Inferior parietal cortex (tissue), 1 donor: ENCODE measurements at regions not wholly inside any gene's neighbourhood (a gene's known extent, or its start where the extent isn't known, plus 50 kb on each side); places are given as distances from the start of the nearest gene placed in this dataset.
"Not testable (repeated sequence)": the region's sequence is repeated elsewhere in the genome, so short reads cannot be mapped to it uniquely, and the experiment has no call there.

ENCODE experiments used
- DNase-seq: peaks from one replicate; pipeline ENCODE4 v3.0.0-alpha.2; 2016; ENCODE audit errors: extremely low spot score

- no peak for DNase-seq
These were observed 1276.3 kb downstream of the SLITRK1 start for GRCh38 chr13:82606008-82606407.

DNA sequence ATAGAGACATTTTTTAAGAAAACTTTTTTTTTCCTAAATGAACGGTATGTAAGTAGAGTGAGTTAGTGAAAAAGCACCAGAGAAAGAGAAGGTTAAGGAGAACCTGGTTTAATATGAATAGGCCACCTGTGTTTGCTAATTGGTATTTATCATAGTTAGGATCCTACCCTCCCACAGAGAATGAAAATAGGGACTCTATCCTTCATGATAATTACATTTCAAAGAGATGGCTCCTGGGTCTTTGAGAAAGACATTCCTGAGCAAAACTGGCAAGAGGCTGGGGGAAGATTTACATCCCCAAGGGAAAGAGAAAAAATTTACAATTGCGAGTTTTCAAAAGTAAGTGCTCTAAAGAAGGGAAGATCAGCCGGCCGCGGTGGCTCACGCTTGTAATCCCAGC is 1284.5 kb downstream of the SLITRK1 start:
- DNase-seq: no peak

GRCh38 chr13:82593239-82593638 is 1289.0 kb downstream of the SLITRK1 start:
- DNase-seq: no peak

DNA sequence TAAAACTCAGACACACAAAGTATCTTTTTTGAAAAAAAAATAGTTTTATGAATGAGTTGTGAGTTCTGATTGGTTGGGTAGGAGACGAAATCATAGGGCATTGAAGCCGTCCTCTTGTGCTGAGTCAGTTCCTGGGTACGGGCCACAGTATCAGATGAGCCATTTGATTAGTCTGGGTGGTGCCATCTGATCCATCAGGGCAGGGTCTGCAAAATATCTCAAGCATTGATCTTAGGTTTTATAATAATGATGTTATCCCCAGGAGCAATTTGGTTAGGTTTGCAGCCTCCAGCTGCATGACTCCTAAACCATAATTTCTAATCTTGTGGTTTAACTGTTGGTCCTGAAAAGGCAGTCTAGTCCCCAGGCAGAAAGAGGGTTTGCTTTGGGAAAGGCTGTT is 1310.6 kb downstream of the SLITRK1 start:
- no peak for DNase-seq

DNA sequence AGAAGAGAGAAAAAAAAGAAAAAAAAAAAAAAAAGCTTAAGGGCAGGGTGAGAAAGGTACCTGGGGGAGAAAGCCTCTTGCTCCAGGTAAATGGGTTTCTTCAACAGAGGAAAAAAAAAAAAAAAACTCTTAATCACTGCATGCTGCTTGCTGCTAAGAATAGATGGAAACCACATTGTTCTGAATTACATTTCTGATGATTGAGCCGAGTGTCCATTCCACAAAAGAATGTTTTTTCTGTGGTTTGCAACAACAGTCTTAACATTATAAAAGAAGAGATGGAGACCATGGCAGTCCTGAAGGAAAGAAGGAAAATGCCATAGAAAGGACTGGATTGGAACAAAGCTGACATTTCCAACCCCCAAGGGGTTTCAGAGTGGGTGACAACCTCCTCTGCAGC is 1312.7 kb downstream of the SLITRK1 start:
- DNase-seq: no peak

DNA sequence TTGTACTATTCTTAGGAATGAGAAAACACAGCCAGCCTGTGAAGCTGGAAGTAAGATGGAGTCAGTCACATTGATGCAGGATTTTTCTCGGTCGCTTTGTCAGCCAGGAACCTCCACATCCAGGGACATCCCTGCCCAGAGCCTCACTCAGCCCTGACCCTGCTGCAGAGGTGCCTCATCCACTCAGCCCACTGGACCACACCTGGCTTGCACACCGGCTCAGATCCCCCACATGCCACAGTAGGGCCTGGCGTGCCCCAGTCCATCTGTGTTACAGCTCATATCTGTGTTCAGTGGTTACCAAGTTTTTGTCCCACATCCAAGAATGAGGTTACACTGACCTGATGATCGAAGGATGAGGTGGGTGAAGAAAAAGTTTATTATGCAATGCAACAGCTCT is 1315.4 kb downstream of the SLITRK1 start:
- no peak for DNase-seq

DNA sequence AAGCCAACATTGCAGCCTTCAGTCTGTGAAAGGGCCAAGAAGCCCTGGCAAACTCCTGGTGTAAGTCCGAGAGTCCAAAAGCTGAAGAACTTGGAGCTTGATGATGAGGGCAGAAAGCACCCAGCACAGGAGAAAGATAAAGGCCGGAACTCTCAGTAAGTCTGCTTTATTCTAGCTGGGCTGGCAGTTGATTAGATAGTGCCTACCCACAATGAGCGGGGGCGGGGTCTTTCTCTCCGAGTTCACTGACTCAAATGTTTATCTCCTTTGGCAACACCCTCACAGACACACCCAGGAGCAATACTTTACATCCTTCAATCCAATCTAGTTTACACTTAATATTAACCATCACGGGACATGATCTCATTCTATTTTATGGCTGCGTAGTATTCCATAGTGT is 1317.1 kb downstream of the SLITRK1 start:
- no peak for DNase-seq

DNA sequence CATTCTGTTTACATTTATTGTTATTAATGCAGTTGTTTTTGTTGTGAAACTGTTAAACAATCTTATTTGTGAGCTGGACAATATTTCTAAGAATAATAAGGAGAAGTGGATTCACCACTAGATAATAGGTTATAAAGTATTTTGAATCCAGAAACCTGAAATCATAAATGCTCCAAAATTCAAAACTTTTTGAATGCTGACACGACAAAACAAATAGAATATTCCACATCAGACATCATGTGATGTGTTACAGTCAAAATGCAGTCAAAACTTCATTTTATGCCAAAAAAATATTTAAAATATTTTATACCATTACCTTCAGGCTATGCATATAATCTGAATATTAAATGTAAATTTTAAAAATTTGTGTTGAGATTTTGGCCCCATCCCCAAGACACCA is 1321.4 kb downstream of the SLITRK1 start:
- no peak for DNase-seq

DNA sequence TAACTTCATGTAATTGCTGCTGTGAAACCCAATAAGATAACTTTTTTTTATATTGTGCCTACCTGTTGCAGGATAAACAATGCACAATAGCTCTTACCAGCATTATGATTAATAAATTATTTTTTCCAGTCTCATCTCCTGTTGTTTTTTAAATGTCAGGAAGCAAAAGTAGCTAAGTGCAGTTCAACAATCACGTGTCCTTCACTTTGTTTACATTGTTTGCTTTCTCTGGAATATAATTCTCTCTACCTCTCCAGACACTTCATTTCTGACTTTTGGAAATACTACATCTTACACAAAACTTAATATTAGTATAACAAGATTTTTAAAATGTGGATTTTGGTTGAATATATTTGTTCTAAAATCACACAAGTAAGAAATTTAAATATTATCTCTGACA is 1359.4 kb downstream of the SLITRK1 start:
- no peak for DNase-seq

GRCh38 chr13:82506805-82507414 is 1375.4 kb downstream of the SLITRK1 start:
- no peak for DNase-seq

DNA sequence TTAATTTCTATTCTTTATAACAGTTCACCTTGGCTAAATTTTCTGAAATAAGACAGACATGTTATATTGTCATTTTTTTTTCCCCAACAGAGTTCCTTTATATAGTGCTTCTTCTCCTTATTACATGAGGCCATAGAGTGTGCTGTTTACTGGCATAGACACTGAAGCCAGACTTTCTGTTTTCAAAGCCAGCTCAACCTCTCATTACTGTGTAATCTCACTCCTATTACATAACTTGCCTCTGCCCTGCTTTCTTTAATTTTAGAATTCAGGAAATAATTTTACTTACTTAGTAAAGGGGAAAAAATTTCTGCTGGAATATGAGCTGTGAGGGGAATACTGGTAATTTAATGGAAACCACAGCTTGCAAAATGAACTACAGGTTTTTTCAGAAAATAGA is 1380.4 kb downstream of the SLITRK1 start:
- DNase-seq: no peak

- DNase-seq: no peak
These were observed 1401.9 kb downstream of the SLITRK1 start for GRCh38 chr13:82480415-82480814.

DNA sequence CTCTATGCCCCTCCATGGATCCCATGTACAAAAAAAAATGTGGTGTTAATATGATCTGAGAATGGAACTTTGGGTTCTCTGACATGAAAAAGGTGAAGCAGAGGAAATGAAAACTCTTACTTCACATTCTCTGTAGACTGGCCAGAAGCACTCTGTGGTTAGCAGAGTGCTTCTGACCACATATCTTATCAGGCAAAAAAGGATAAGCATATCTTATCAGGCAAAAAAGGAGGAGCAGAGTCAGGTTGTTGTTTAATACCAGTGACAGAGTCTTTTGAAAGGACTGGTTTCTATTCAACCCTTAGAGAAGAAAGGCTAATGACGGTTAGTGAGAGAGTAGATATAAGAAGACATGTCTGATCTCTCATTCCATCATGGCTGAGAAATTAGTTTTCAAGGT is 1404.8 kb downstream of the SLITRK1 start:
- no peak for DNase-seq

DNA sequence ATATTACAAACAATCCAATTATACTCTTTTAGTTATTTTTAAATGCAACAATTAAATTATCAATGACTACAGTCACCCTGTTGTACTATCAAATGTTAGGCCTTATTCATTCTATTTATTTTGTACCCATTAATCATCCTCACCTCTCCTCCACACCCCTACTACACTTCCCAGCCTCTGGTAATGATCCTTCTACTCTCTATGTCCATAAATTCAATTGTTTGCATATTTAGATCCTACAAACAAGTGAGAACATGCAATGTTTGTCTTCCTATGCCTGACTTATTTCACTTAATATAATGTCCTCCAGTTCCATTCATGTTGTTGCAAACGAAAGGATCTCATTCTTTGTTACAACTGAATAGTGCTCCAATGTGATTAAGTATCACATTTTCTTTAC is 1414.6 kb downstream of the SLITRK1 start:
- DNase-seq: no peak

DNA sequence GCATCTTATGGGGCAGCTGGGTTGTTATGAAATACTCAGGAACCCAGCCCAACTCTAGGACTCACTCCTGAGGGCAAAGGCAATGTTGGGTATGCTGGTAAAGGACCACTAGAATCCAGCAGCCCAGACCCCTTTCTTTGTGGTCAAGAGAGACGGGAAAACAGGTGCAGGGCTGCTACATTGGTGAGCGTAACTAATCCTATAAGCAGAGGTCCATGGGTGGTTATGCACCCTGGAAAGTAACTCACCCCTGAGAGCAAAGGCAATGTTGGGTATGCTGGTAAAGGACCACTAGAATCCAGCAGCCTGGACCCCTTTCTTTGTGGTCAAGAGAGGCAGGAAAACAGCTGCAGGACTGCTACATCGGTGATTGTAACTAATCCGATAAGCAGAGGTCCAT is 1422.7 kb downstream of the SLITRK1 start:
- not testable (repeated sequence) for DNase-seq

DNA sequence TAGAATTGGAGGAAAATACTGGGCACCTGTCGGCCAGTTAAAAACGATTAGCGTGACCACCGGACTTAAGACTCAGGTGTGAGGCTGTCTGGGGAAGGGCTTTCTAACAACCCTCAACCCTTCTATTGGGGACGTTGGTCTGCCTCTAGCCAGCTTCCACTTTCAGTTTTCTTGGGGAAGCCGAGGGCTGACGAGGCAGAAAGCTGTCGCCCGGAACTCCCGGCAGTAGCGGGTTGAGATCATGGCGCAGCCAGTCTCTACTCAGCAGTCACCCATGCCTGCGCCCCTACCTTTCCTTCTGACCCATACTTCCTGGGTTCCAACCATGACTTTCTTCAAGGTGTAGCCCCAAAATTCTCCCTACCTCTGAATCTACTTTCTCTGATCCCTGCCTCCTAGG is 1424.1 kb downstream of the SLITRK1 start:
- no peak for DNase-seq

DNA sequence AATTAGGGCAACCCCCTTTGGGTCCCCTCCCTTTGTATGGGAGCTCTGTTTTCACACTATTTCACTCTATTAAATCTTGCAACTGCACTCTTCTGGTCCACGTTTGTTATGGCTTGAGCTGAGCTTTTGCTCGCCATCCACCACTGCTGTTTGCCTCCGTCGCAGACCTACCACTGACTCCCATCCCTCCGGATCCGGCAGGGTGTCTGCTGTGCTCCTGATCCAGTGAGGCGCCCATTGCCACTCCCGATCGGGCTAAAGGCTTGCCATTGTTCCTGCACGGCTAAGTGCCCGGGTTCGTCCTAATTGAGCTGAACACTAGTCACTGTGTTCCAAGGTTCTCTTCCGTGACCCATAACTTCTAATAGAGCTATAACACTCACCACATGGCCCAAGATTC is 1424.7 kb downstream of the SLITRK1 start:
- not testable (repeated sequence) for DNase-seq

DNA sequence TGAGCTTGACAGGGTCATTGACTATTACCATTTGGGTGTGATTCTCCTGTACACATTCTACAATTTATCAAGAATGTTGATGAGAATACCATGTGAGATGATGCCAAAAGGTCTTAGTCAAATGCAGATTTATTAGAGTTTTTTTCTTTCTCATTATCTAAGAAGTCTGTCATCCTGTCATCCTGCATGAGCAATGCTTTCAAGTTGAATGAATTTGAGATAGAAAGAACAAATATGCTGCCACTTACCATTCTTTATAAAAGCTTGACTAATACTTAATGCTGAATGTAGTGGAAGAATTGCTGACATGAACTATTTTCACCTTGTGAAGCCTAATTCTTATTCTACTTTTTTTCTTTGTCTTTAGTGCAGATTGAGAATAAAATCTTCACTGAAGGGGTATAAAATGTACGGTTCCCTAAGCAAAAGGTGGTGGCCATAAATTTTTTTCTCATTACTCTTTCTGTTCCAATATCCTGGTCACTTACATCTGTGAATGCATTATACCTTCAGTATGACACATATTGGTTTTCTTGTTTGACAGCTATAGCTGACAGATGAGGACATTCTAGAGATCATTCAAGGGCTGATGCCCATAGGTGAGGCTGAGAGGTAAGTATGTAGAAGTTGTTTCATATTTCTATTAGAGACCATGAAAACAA is 1434.7 kb downstream of the SLITRK1 start:
- no peak for DNase-seq

- no peak for DNase-seq
These were observed 1442.9 kb downstream of the SLITRK1 start for GRCh38 chr13:82439159-82439904.

GRCh38 chr13:82438320-82438719 is 1444.0 kb downstream of the SLITRK1 start:
- no peak for DNase-seq

DNA sequence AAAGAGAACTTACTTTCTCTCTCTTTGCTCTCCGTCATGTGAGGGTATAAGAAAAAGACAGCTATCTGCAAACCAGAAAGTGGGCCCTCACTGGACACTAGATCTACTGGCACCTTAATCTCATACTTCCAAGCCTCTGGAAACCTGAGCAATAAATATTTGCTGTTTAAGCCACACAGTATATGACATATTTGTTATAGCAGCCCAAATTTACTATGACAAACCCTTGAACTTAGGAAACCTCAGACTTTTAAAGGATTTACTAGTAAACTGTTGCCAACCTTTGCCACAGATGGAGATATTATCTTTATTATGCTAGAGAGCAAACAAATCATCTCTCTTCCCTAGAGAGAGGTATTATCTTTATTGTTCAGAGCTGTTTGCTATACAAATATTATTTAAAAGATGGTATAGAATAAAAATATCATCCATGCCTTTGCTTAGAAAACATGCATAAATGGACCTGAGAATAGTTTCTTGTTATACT is 1446.1 kb downstream of the SLITRK1 start:
- DNase-seq: no peak

- no peak for DNase-seq
These were observed 1449.3 kb downstream of the SLITRK1 start for GRCh38 chr13:82432949-82433348.

DNA sequence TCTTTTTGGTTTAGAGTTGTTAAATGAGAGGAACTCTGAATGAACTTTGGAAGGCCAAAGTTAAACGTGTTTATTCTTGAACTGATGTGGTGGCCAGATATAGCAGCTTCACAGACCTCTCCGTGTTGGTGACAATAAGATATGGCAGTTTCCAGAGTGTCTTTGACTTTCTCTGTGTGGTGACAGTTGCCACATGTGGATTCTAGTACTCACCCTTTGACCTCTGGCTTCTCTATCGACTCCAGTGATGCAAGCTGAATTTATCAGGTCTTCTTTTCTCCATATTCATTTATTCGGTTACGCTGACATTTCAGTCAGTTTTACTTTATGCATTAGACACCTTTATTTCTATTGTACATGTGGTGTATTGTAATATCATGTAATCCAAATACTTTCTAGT is 1469.5 kb downstream of the SLITRK1 start:
- no peak for DNase-seq
